Epithelial cell of proximal tubule (primary cell): ENCODE measurements at regions not wholly inside any gene's neighbourhood (a gene's known extent, or its start where the extent isn't known, plus 50 kb on each side); places are given as distances from the start of the nearest gene placed in this dataset.

Experiments used
- DNase-seq: peaks from one replicate; pipeline ENCODE4 v3.0.0-alpha.2; 2011; ENCODE audit warnings: low read depth
- H3K4me3 ChIP-seq: 2 replicates; pipeline ENCODE4 v1.5.1; 2011; ENCODE audit warnings: low read depth, mild to moderate bottlenecking, low read length
- CTCF ChIP-seq: conservative IDR thresholded peaks from 2 replicates; pipeline ENCODE4 v1.5.1; 2012; ENCODE audit warnings: low read depth, mild to moderate bottlenecking, low read length

GRCh38 chr9:120018037-120018436 lies 561.9 kb downstream of the CDK5RAP2 start:
- TF ChIP-seq CTCF = no peak
- no peak for DNase-seq
- no peak overlapping the region for H3K4me3 ChIP-seq

GRCh38 chr9:120016231-120016630 lies 563.7 kb downstream of the CDK5RAP2 start:
- DNase-seq = no peak
- H3K4me3 ChIP-seq = no peak overlapping the region
- no peak for TF ChIP-seq CTCF

GRCh38 chr9:120014796-120015195 lies 565.2 kb downstream of the CDK5RAP2 start:
- no peak for TF ChIP-seq CTCF
- DNase-seq = no peak
- H3K4me3 ChIP-seq = no peak overlapping the region

- H3K4me3 ChIP-seq = no peak overlapping the region
- no peak for DNase-seq
- TF ChIP-seq CTCF = no peak
These were observed 570.1 kb downstream of the CDK5RAP2 start for GRCh38 chr9:120009856-120010255.

GRCh38 chr9:120001536-120001935 lies 578.4 kb downstream of the CDK5RAP2 start:
- TF ChIP-seq CTCF = no peak
- DNase-seq = no peak
- no peak overlapping the region for H3K4me3 ChIP-seq

- DNase-seq = no peak
- TF ChIP-seq CTCF = no peak
- no peak overlapping the region for H3K4me3 ChIP-seq
These were observed 581.4 kb downstream of the CDK5RAP2 start for GRCh38 chr9:119998614-119999013.

- no peak overlapping the region for H3K4me3 ChIP-seq
- no peak for DNase-seq
- no peak for TF ChIP-seq CTCF
These were observed 588.2 kb downstream of the CDK5RAP2 start for GRCh38 chr9:119991797-119992196.
